Uterus (tissue), 3 donors: ENCODE measurements at regions not wholly inside any gene's neighbourhood (a gene's known extent, or its start where the extent isn't known, plus 50 kb on each side); places are given as distances from the start of the nearest gene placed in this dataset.

Experiments used
- DNase-seq, 2 donors: peaks; one replicate each; pipeline ENCODE4 v3.0.0-alpha.2; 2019 to 2020
- H3K27ac ChIP-seq, 2 donors: fragments of 200-600 bp; sonication (generic); 1 replicate in 1 of 2; 2 replicates in 1 of 2; pipeline ENCODE4 v1.5.1; 2016 to 2018
- H3K27me3 ChIP-seq, 2 donors: fragments of 200-600 bp; sonication (generic); one replicate each; pipeline ENCODE4 v1.5.1; 2018 to 2019; ENCODE audit warnings: control low read depth in 1 of 2
- H3K36me3 ChIP-seq, 2 donors: fragments of 200-600 bp; sonication (generic); one replicate each; pipeline ENCODE4 v1.5.1; 2019; ENCODE audit warnings: control low read depth in 1 of 2
- H3K4me1 ChIP-seq, 2 donors: fragments of 200-600 bp; sonication (generic); one replicate each; pipeline ENCODE4 v1.5.1; 2018 to 2019; ENCODE audit warnings: control low read depth in 1 of 2
- H3K4me3 ChIP-seq, 2 donors: fragments of 200-600 bp; sonication (generic); 1 replicate in 1 of 2; 2 replicates in 1 of 2; pipeline ENCODE4 v1.5.1; 2018 to 2019; ENCODE audit warnings: mild to moderate bottlenecking in 1 of 2
- H3K9me3 ChIP-seq, 2 donors: fragments of 200-600 bp; sonication (generic); one replicate each; pipeline ENCODE4 v1.5.1; 2019; ENCODE audit warnings: control low read depth in 1 of 2
- CTCF ChIP-seq, 4 experiments: fragments of 200-600 bp in 2 of 4; fragments of 450-650 bp in 2 of 4; sonication (generic) in 2 of 4; IDR thresholded peaks; one replicate each; pipeline ENCODE4 v1.5.1; 2016 to 2019; ENCODE audit warnings: antibody characterized with exemption in 4 of 4, mild to moderate bottlenecking in 2 of 4, moderate library complexity in 1 of 4
- POLR2A ChIP-seq, 2 donors: fragments of 450-650 bp; IDR thresholded peaks; one replicate each; pipeline ENCODE4 v1.6.1; 2016; ENCODE audit warnings: antibody characterized with exemption in 2 of 2, mild to moderate bottlenecking in 1 of 2, moderate library complexity in 1 of 2
- intact Hi-C: fragments of 100-400 bp; cut with DNase I; formaldehyde crosslinking; loops from one replicate; pipeline ENCODE4 v1.15.1; 2023; ENCODE audit warnings: low total_unique reads
- donor health status: DM: yes; HTN: yes; CAD: no.

DNA sequence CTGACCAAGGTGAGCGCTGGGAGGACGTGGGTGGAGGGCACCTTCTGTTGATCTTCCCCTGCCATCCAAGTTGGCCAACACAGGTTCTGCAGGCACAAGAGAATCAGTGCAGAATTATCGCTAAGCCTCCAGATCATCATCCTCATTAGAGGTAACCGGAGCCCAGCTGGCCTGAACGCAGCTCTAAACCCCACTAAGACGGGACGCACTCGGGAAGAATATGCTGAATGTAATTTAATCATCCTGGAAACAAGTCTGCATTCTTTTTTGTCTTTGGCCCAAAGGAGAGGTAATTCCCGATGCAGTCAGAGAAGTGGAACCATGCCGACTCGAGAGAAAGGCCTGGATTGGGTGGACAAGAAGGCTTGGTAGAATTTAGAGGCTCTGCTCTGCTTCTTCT, 111.0 kb upstream of the GSC start:
- H3K27ac ChIP-seq = no peak overlapping the region
- no peaks in the 10 kb centered on the region for H3K9me3 ChIP-seq
- no peaks in the 10 kb centered on the region for H3K27me3 ChIP-seq
- no peaks in the 10 kb centered on the region for H3K4me1 ChIP-seq
- TF ChIP-seq CTCF (IDR thresholded peaks at IDR 0.05) = no peak
- no peak for TF ChIP-seq POLR2A (IDR thresholded peaks at IDR 0.05)
- no peak overlapping the region for H3K4me3 ChIP-seq
- no peaks in the 10 kb centered on the region for H3K36me3 ChIP-seq
- intact Hi-C loops = no loop called here
- DNase-seq = no peak

DNA sequence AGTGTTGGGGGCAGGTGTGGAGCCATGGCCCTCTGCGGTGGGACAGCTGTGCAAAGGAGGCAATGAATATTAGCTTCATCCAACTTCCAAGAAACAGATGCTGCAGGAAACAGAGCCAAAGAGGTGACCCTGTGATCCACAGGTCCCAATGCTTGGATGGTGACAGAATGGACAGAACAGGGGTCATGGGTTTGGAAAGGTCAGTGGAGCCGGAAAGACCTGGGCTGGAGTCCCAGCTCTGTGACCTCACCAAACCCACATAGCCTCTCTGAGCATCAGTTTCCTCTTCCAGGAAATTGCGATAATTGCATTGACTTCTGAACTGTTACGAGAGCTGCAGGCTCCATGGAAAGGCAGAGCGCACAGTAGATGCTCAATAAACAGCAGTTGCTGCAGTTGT, 110.2 kb upstream of the GSC start:
- Histone ChIP-seq H3K36me3 (no peaks in the 10 kb centered on the region), H3K4me1 (no peaks in the 10 kb centered on the region), H3K27ac (no peak overlapping the region), H3K27me3 (no peaks in the 10 kb centered on the region), H3K9me3 (no peaks in the 10 kb centered on the region), H3K4me3 (no peak overlapping the region)
- no peak for DNase-seq
- TF ChIP-seq POLR2A (IDR thresholded peaks at IDR 0.05) = no peak
- no peak for TF ChIP-seq CTCF (IDR thresholded peaks at IDR 0.05)
- intact Hi-C loops = no loop called here

DNA sequence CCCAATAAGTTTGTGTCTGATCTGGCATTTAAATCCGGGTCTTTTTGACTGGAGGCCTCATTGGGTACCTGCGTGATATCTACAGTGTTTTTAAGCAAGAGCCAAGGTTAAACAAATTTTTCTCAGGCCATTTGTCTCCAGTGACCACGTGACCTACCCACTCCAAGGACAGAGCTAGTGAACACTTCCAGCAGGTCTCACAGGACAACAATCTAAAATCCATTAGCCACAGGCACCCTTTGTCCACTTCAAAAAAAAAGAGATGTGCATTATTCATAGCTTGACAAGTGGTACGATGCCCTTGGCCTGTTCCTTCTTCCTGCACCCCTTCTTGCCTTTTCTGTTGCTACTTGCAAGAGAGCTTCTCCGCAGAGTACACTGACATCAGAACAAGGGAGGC, 109.6 kb upstream of the GSC start:
- no peaks in the 10 kb centered on the region for H3K9me3 ChIP-seq
- TF ChIP-seq POLR2A (IDR thresholded peaks at IDR 0.05) = no peak
- no peak for TF ChIP-seq CTCF (IDR thresholded peaks at IDR 0.05)
- no peaks in the 10 kb centered on the region for H3K4me1 ChIP-seq
- no peak for DNase-seq
- H3K27me3 ChIP-seq = no peaks in the 10 kb centered on the region
- no peak overlapping the region for H3K27ac ChIP-seq
- no peak overlapping the region for H3K4me3 ChIP-seq
- H3K36me3 ChIP-seq = no peaks in the 10 kb centered on the region
- intact Hi-C loops = no loop called here

DNA sequence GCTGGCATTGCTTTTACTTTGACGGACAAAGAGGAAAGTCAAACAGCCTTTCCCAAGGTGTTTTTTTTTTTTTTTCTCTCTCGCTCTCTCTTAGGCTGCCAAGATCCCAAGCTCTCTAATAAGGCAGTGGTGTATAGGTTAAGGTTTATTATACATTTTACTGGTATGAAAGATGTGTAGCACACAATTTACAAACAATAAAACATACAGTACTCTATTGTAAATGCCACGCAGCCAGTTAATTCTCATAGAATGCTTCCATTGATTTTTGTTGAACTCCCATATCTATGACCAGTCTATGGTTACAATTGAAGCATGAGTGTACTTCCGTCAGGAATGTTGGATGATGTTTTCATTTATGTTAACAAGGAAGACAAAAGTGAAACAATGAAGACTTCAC, 106.4 kb upstream of the GSC start:
- DNase-seq = no peak
- intact Hi-C loops = no loop called here
- no peak for TF ChIP-seq POLR2A (IDR thresholded peaks at IDR 0.05)
- TF ChIP-seq CTCF (IDR thresholded peaks at IDR 0.05) = no peak
- H3K27ac ChIP-seq = no peak overlapping the region
- H3K4me3 ChIP-seq = no peak overlapping the region
- H3K36me3 ChIP-seq = no peaks in the 10 kb centered on the region
- no peaks in the 10 kb centered on the region for H3K27me3 ChIP-seq
- H3K9me3 ChIP-seq = no peaks in the 10 kb centered on the region
- H3K4me1 ChIP-seq = no peaks in the 10 kb centered on the region

DNA sequence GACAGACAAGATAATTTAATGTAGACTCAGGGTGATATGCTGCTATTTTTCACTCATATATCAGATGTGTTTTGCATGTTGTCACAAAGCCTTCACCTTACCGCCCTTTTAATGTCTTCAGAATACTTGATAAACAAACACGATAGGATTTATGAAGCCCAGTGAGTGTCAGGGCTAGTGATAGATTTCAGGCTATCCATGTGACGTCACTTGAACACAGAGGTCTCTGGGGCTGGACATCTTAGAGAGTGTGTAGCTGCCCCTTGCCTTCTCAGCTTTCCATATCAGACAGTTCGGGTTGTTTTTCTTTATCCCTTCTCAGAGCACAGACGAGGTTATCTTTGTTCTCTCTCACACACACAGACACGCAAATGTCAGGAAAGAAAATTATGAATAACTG, 105.3 kb upstream of the GSC start:
- Histone ChIP-seq H3K27ac (no peak overlapping the region), H3K4me3 (no peak overlapping the region), H3K4me1 (no peaks in the 10 kb centered on the region), H3K27me3 (no peaks in the 10 kb centered on the region), H3K36me3 (no peaks in the 10 kb centered on the region), H3K9me3 (no peaks in the 10 kb centered on the region)
- TF ChIP-seq CTCF (IDR thresholded peaks at IDR 0.05) (no peak), POLR2A (IDR thresholded peaks at IDR 0.05) (no peak)
- intact Hi-C loops = no loop called here
- no peak for DNase-seq
